GM12878 (cell line): ENCODE measurements at regions not wholly inside any gene's neighbourhood (a gene's known extent, or its start where the extent isn't known, plus 50 kb on each side); places are given as distances from the start of the nearest gene placed in this dataset.

Experiments used
- ATAC-seq: fragments of 200-7000 bp; cut with Tn5 transposase; 3 replicates; pipeline ENCODE4 v1.9.1; 2020; ENCODE audit warnings: mild to moderate bottlenecking, moderate library complexity
- BruUV-seq: library from RNA; stranded (reverse); fragments of 400-500 nt; replicated peaks from 2 replicates; lab custom pipeline; 2021; lab: Mats Ljungman, UMichigan
- CTCF ChIA-PET: fragments of 300-600 bp; sonication (Branson Sonifier 250); formaldehyde crosslinking; extraction: SDS; loops from one replicate; lab custom pipeline; 2021; ENCODE audit warnings: inconsistent platforms; lab: Yijun Ruan, JAX
- POLR2A ChIA-PET: fragments of 350-600 bp; formaldehyde crosslinking; extraction: SDS; loops from one replicate; lab custom pipeline; 2021; ENCODE audit warnings: inconsistent platforms; lab: Charles Lee
- RAD21 ChIA-PET: fragments of 300-600 bp; sonication (Branson Sonifier 250); formaldehyde crosslinking; loops from one replicate; lab custom pipeline; 2023; ENCODE audit warnings: antibody characterized with exemption; ENCODE audit not compliant: unreplicated experiment; lab: Charles Lee
- SMC1A ChIA-PET: fragments of 300-600 bp; sonication (Branson Sonifier 250); formaldehyde crosslinking; loops from one replicate; lab custom pipeline; 2023; ENCODE audit not compliant: unreplicated experiment, uncharacterized antibody; lab: Charles Lee
- DNase-seq: peaks from one replicate; pipeline ENCODE4 v3.0.0-alpha.2; 2011; ENCODE audit warnings: low read depth, low spot score
- FAIRE-seq: peaks from 3 replicates; lab custom pipeline; 2011; peaks lifted over from hg19 to GRCh38; lab: Jason Lieb, UNC
- H2AFZ ChIP-seq: 2 replicates; pipeline ENCODE4 v1.6.0; 2011; ENCODE audit warnings: low read depth, low read length, control low read depth; ENCODE audit not compliant: control insufficient read depth
- H3K27ac ChIP-seq: 2 replicates; pipeline ENCODE4 v1.5.1; 2011; ENCODE audit warnings: control low read depth; ENCODE audit not compliant: control insufficient read depth, insufficient read depth
- H3K27me3 ChIP-seq, 2 experiments: replicated peaks in 1 of 2; 2 replicates each; pipeline versions ENCODE4 v1.6.0 to v1.6.1; 2011; ENCODE audit warnings: low read length in 1 of 2; ENCODE audit not compliant: control insufficient read depth in 2 of 2, insufficient read depth in 2 of 2
- H3K36me3 ChIP-seq, 2 experiments: 2 replicates each; pipeline ENCODE4 v1.5.1; 2011; ENCODE audit warnings: low read length in 1 of 2; ENCODE audit not compliant: control insufficient read depth in 2 of 2, insufficient read depth in 2 of 2
- H3K4me1 ChIP-seq: 2 replicates; pipeline ENCODE4 v1.6.1; 2011; ENCODE audit warnings: mild to moderate bottlenecking, low read length, moderate library complexity, mixed read lengths; ENCODE audit not compliant: control insufficient read depth, insufficient read depth
- H3K4me2 ChIP-seq: 2 replicates; pipeline ENCODE4 v1.6.0; 2011; ENCODE audit warnings: control low read depth; ENCODE audit not compliant: control insufficient read depth, insufficient read depth
- H3K4me3 ChIP-seq: fragments of 200-600 bp; sonication (generic); 2 replicates; pipeline ENCODE4 v1.5.1; 2016
- H3K79me2 ChIP-seq: 2 replicates; pipeline ENCODE4 v1.6.0; 2011; ENCODE audit warnings: low read length; ENCODE audit not compliant: control insufficient read depth, insufficient read depth
- H3K9ac ChIP-seq: 2 replicates; pipeline ENCODE4 v1.8.0; 2011; ENCODE audit warnings: low read length, control low read depth, mixed read lengths; ENCODE audit not compliant: control insufficient read depth, insufficient read depth
- H3K9me3 ChIP-seq: replicated peaks from 3 replicates; pipeline ENCODE4 v1.5.1; 2011; ENCODE audit warnings: mild to moderate bottlenecking, low read length; ENCODE audit not compliant: control insufficient read depth, insufficient read depth
- H4K20me1 ChIP-seq: 2 replicates; pipeline ENCODE4 v1.6.0; 2011; ENCODE audit not compliant: control insufficient read depth, insufficient read depth
- ATF2 ChIP-seq: IDR thresholded peaks from 2 replicates; pipeline ENCODE4 v1.6.1; 2012; ENCODE audit warnings: low read length, inconsistent platforms
- ATF7 ChIP-seq: fragments of 450-650 bp; IDR thresholded peaks from 2 replicates; pipeline ENCODE4 v1.6.1; 2016; ENCODE audit warnings: low read depth, mild to moderate bottlenecking
- CREM ChIP-seq: IDR thresholded peaks from 2 replicates; pipeline ENCODE4 v1.6.1; 2014; ENCODE audit warnings: antibody characterized with exemption, low read depth
- DPF2 ChIP-seq: fragments of 450-650 bp; IDR thresholded peaks from 2 replicates; pipeline ENCODE4 v1.6.1; 2017; ENCODE audit warnings: mild to moderate bottlenecking
- EGR1 ChIP-seq, 2 experiments: IDR thresholded peaks; 1 replicate in 1 of 2; 2 replicates in 1 of 2; pipeline ENCODE4 v1.6.1; 2011 to 2012; ENCODE audit warnings: low read depth in 2 of 2, low read length in 2 of 2, borderline replicate concordance in 1 of 2, mild to moderate bottlenecking in 1 of 2, moderate library complexity in 1 of 2
- ETV6 ChIP-seq, 2 experiments: fragments of 450-650 bp in 1 of 2; IDR thresholded peaks in 1 of 2; conservative IDR thresholded peaks in 1 of 2; 2 replicates each; pipeline ENCODE4 v1.6.1; 2014; ENCODE audit warnings: antibody characterized with exemption in 1 of 2, borderline replicate concordance in 1 of 2, low read depth in 1 of 2, mild to moderate bottlenecking in 1 of 2, moderate library complexity in 1 of 2
- FOXK2 ChIP-seq: fragments of 450-650 bp; IDR thresholded peaks from 2 replicates; pipeline ENCODE4 v1.6.1; 2017; ENCODE audit warnings: mild to moderate bottlenecking, moderate library complexity
- JUNB ChIP-seq: IDR thresholded peaks from 2 replicates; pipeline ENCODE4 v1.6.1; 2016; ENCODE audit warnings: antibody characterized with exemption, mild to moderate bottlenecking
- RAD21 ChIP-seq: IDR thresholded peaks from 2 replicates; pipeline ENCODE4 v1.6.1; 2011; ENCODE audit warnings: mild to moderate bottlenecking, low read depth, low read length, moderate library complexity; ENCODE audit not compliant: insufficient read depth
- SP1 ChIP-seq: IDR thresholded peaks from one replicate; pipeline ENCODE4 v1.6.1; 2011; ENCODE audit warnings: low read depth, low read length
- TAF1 ChIP-seq: IDR thresholded peaks from 2 replicates; pipeline ENCODE4 v1.6.1; 2011; ENCODE audit warnings: mild to moderate bottlenecking, low read depth, low read length, borderline replicate concordance
- WGBS: methylation state at CpG from one replicate; pipeline ENCODE4 v1.1.6; 2016; ENCODE audit warnings: low lambda C conversion rate; ENCODE audit not compliant: insufficient replicate concordance, insufficient coverage; ENCODE audit errors: missing lambda C conversion rate; 5-methylcytosine and 5-hydroxymethylcytosine counted together
- in situ Hi-C: fragments of 300-500 bp; cut with MboI; formaldehyde crosslinking; loops from 9 replicates; pipeline ENCODE4 v1.14.3; 2018; ENCODE audit warnings: mixed read lengths
- intact Hi-C: fragments of 100-400 bp; cut with micrococcal nuclease; formaldehyde crosslinking; loops from one replicate; pipeline ENCODE4 v1.14.2; 2022; ENCODE audit not compliant: unreplicated experiment
- TF ChIP-seq, protein P1 (sequence below): fragments of 450-650 bp; IDR thresholded peaks from 2 replicates; pipeline ENCODE4 v1.6.1; 2017; ENCODE audit warnings: antibody characterized with exemption, mild to moderate bottlenecking, moderate library complexity

- Histone ChIP-seq H3K79me2 (no peaks in the 10 kb centered on the region), H3K4me1 (no peaks in the 10 kb centered on the region), H3K4me3 (no peak overlapping the region), H3K9me3 (no peaks in the 10 kb centered on the region), H2AFZ (no peak overlapping the region), H3K36me3 (no peaks in the 10 kb centered on the region), H4K20me1 (no peaks in the 10 kb centered on the region), H3K9ac (no peak overlapping the region), H3K4me2 (no peak overlapping the region), H3K27me3 (no peaks in the 10 kb centered on the region; a peak in 1 of 4 replicates), H3K27ac (no peak overlapping the region)
- no peak for FAIRE-seq
- WGBS = 15% methylated on average over 9 of the region's 9 CpGs
- SMC1A ChIA-PET = interaction anchor here (0.5 kb wide), 1 partner anchor 205 kb away, joined by 3 read pairs; the partner anchor contains the start of gene RBP3
- POLR2A ChIA-PET = no interaction called here
- RAD21 ChIA-PET = no interaction called here
- DNase-seq = no peak
- no peak for ATAC-seq
- no TSS peak for BruUV-seq
- CTCF ChIA-PET = no interaction called here
- TF ChIP-seq CREM (no peak), ATF7 (no peak), DPF2 (no peak), ETV6 (conservative IDR thresholded peaks at IDR 0.05 in 1 of 2, IDR thresholded peaks at IDR 0.05 in 1 of 2; ENCODE audit: borderline replicate concordance in 1 of 2, low read depth in 1 of 2) (no peak), SP1 (no peak), JUNB (no peak), FOXK2 (no peak), TAF1 (no peak), EGR1 (IDR thresholded peaks at IDR 0.05; ENCODE audit: borderline replicate concordance in 1 of 2, low read depth in 2 of 2, low read length in 2 of 2) (no peak), ATF2 (no peak), RAD21 (no peak)
- TF ChIP-seq, protein P1, sequence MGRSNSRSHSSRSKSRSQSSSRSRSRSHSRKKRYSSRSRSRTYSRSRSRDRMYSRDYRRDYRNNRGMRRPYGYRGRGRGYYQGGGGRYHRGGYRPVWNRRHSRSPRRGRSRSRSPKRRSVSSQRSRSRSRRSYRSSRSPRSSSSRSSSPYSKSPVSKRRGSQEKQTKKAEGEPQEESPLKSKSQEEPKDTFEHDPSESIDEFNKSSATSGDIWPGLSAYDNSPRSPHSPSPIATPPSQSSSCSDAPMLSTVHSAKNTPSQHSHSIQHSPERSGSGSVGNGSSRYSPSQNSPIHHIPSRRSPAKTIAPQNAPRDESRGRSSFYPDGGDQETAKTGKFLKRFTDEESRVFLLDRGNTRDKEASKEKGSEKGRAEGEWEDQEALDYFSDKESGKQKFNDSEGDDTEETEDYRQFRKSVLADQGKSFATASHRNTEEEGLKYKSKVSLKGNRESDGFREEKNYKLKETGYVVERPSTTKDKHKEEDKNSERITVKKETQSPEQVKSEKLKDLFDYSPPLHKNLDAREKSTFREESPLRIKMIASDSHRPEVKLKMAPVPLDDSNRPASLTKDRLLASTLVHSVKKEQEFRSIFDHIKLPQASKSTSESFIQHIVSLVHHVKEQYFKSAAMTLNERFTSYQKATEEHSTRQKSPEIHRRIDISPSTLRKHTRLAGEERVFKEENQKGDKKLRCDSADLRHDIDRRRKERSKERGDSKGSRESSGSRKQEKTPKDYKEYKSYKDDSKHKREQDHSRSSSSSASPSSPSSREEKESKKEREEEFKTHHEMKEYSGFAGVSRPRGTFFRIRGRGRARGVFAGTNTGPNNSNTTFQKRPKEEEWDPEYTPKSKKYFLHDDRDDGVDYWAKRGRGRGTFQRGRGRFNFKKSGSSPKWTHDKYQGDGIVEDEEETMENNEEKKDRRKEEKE = no peak
- intact Hi-C loops = no loop called here
- in situ Hi-C loops = no loop called here
These were observed 156.9 kb upstream of the GDF10 start for GRCh38 chr10:47143072-47143471.
